Erythroblast (primary cell): ENCODE measurements at regions not wholly inside any gene's neighbourhood (a gene's known extent, or its start where the extent isn't known, plus 50 kb on each side); places are given as distances from the start of the nearest gene placed in this dataset.

Experiments used
- GATA1 ChIP-seq: IDR thresholded peaks from 2 replicates; pipeline ENCODE4 v1.6.1; 2011; ENCODE audit warnings: low read depth, mild to moderate bottlenecking, control low read depth, low read length, moderate library complexity
- POLR2A ChIP-seq: IDR thresholded peaks from 2 replicates; pipeline ENCODE4 v1.6.1; 2011; ENCODE audit warnings: mild to moderate bottlenecking, low read length

DNA sequence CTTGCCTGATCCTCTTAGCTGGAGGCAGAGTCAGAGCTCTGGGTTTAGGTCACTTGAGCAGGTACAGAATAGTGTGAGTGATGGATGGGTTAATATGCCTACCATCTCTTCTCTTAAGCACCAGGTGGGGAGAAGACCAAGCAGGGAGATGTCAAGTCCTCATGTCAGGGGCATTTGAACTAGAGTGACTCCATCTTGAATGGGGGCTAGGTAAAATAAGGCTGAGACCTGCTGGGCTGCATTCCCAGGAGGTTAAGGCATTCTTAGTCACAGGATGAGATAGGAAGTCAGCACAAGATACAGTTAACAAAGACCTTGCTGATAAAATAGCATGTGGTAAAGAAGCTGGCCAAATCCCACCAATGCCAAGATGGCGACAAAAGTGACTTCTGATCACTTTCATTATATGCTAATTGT, 77.4 kb upstream of the BTG3 start:
- TF ChIP-seq POLR2A (no peak), GATA1 (no peak)
